GM21786 (cell line): ENCODE measurements at regions not wholly inside any gene's neighbourhood (a gene's known extent, or its start where the extent isn't known, plus 50 kb on each side); places are given as distances from the start of the nearest gene placed in this dataset.
"Not testable (repeated sequence)": the region's sequence is repeated elsewhere in the genome, so short reads cannot be mapped to it uniquely, and the experiment has no call there.

Experiments
- ATAC-seq: cut with Tn5 transposase; IDR thresholded peaks from one replicate; pipeline ENCODE4 v1.9.1; 2021; ENCODE audit not compliant: unreplicated experiment

- ATAC-seq = no peak
Measured at GRCh38 chr20:11165789-11166188, 492.0 kb upstream of the JAG1 start.

DNA sequence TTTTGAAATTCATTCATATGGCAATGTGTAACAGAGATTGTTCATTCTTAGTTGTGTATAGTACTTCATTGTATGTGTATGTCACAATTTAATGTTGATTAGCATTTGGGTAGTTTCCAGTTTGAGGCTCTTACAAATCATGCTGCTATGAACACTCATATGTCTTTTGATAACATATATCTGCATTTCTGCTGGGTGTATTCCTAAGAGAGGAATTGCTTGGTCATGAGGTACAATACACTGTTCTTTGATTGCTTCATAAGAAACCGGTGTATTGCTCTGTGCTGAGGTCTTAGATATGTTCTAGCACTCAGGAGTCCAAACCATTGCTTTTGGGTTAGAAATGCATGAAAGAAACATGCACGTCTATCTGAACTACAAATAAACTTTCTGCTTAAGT is 492.9 kb upstream of the JAG1 start:
- ATAC-seq = no peak

GRCh38 chr20:11168026-11168425 is 494.2 kb upstream of the JAG1 start:
- no peak for ATAC-seq

DNA sequence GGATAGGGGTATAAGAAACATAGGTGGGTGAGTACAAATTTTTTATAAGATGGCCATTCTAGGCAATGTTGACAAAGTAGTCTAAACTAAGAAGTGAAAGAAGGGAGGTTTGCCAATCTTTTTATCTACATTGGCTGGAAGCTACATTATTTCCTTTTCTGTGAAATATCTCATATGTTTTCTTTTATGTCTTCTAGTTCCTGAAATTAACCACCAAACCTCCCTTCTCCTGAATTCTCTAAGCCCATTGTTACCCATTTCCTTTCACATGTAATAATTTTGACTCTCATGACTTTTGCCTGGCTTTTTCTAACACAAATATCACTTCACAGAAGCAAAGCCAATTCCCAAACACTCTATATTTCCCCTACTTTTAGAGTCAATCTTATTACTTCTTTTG is 496.2 kb upstream of the JAG1 start:
- no peak for ATAC-seq

GRCh38 chr20:11170565-11170964 is 496.8 kb upstream of the JAG1 start:
- no peak for ATAC-seq

GRCh38 chr20:11172881-11173280 is 499.1 kb upstream of the JAG1 start:
- no peak for ATAC-seq

DNA sequence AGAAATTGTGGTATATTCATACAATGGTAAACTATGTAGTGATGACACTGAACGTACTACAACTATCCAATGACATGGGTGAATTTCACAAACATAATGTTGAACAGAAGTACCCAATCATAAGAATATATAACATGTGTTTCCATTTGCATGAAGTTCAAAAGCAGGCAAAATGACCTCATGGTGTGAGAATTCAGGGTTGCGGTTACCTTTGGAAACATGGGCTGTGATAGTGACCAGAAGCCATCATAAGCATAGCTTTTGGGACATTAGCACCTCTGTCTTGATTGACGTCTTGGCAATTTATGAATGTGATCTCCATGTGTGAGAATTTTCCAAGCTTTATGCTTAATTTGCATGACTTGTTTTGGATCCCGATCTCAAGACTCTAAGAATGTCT is 500.1 kb upstream of the JAG1 start:
- ATAC-seq = no peak

- no peak for ATAC-seq
Measured at GRCh38 chr20:11174861-11175260, 501.1 kb upstream of the JAG1 start.

DNA sequence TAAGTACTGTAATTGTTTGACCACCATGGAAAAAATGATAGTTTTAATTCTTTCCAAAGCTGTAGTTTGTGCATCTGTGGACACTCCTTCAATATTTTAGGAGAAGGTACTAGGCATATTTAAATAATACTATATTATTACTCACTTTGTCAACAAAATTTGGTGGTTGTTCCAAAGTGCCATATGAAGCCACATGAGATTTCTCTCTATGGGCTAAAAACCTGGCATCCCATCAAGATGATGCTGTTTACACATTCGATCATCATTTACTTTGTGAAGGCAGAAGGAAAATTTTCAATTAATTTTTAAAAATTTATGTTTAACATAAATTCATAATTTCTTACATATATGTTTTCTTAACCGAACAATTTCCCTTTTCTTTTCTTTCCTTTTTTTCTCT is 502.6 kb upstream of the JAG1 start:
- no peak for ATAC-seq

DNA sequence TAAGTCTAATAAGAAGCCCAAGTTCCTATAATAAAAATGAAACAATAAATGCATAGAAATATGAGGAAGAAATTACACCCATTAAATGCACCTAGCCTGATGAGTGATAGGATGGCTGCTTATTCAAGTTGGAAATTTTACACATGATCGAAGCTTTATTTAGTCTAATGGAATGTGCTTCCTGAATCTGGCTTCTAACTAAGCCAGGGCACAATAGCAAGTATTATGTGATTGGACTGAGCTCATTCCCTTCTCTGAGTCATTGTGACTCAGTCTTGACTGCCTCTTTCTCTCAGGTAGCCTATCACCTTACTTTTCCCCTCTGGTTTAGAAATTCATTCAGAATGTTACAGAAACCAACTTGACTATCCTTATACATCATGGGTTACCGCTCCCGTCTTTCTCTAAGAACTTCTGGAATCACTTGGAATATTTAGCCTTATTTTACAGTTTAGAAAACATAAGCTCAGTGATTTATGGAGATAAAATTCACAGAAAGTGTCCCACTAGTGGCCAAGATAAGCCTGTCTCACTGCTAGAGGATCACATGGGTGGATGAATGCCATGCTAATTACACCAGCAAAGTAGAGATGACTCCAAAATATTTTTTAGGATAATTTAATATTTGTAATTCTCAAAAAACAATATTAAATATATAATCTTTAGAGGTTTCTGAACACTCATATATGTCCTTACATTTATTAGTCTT is 505.3 kb upstream of the JAG1 start:
- no peak for ATAC-seq

DNA sequence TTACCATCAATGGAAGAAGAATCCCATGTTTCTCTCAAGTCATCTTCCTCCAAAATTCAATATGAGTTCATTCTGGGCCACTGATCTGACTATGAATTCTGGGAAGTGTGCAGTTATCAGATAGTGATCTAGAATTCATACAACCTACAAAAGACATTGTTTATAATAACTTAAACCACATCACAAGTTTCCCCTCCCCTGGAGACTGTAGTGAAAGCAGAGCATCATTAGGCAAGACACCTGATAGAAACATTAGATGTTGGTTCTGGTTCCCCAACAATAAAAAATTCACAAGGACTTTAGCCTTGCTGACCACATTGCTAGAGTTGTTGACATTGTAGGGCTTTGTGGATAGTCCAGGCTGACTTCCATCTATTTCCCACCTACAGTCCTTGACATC is 506.4 kb upstream of the JAG1 start:
- no peak for ATAC-seq

DNA sequence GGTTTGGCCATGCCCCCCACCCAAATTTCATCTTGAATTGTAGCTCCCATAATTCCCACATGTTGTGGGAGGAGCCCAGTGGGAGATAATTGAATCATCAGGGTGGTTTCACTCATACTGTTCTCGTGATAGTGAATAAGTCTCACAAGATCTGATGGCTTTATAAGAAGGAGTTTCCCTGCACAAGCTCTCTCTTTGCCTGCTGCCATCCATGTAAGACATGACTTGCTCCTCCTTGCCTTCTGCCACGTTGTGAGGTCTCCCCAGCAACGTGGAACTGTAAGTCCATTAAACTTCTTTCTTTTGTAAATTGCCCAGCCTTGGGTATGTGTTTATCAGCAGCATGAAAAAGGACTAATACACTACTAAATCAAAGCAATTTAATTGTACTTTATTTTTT is 507.3 kb upstream of the JAG1 start:
- ATAC-seq = not testable (repeated sequence)

- ATAC-seq = no peak
Measured at GRCh38 chr20:11181966-11182365, 508.2 kb upstream of the JAG1 start.

DNA sequence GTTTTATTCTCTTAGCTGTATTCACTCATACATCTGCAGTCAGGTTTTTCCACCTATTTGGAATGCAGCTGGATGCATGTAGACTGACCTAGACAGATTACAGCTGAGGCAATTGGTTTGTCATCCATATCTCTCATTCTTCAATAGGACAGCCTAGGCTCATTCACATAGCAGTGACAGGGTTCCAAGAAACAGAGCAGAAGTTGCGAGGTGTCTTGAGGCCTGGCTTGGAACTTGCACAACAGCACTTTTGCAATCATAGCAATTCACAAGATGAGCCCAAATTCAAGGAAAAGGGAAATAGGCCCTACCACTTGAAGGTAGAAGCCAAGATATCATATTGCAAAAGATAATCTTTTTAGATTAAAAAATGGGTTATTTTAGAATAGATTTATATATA is 508.9 kb upstream of the JAG1 start:
- no peak for ATAC-seq

GRCh38 chr20:11186301-11187008 is 512.7 kb upstream of the JAG1 start:
- ATAC-seq = no peak

DNA sequence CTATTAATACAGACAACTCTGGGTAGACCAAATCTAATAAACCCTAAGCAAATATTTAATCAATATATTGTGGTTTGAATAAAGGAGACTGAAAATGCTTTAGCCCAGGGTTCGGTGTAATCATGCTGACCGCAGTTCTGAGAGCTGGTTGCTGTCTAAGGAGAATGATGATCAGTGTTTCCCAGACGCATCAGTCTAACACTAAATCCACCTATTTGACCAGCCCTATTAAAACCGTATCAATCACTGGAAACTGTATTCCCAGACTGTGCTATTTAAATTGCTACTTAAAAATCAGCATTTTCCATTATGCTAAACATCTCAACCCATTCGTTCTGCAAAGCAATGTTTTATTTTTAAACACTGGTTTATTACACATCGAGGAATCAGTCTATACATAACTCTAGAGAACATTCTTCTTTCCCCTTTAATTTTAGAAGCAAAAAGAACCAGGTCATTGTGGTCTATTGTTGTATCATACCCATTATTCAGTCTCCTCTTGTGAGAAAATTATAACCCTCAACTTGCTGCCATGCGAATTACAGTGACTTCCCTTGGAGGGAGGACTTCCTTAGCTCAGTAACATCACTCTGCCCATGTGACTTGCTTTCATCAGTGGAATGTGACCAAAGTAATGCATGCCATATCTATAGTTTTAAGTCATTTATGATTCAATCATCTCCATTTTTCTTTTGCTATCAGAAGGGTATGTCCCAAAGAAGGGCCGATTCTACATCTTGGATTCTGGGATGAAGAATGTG is 515.2 kb upstream of the JAG1 start:
- ATAC-seq = no peak

GRCh38 chr20:11190741-11191140 is 516.9 kb upstream of the JAG1 start:
- ATAC-seq = no peak

DNA sequence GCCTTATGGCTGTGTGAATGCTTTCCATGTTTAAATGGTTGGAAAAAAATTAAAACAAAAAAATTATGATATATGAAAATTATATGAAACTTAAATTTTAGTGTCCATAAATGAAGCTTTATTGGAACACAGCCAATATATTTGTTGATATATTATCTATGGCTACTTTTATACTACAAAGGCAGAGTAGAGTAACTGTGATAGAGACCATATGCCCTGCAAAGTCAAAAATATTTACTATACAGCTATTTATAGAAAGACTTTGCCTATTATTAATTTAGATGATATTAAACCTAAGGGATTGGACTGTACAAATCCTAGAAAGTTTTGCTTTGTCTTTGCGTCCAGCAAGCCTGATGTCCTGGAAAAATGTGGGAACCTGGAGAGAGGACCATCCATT is 518.3 kb upstream of the JAG1 start:
- ATAC-seq = no peak

DNA sequence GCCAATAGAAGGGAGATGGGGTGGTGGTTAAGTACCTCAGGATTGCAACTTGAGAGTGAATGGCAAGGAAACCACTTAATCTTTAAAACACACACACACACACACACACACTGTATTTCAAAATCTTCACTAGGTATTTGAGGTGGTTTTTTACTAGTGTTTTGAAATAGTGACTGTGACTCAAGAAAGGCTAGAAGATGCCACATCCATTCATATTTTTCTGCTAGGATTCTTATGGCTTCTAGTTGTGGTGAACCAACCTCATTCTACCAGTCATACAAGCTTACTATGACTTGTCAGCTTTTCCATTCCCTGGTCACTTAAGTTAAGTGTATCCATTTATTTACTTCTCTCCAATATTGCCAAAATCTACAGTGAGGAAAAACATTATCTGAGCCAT is 519.4 kb upstream of the JAG1 start:
- no peak for ATAC-seq

GRCh38 chr20:11195169-11195568 is 521.4 kb upstream of the JAG1 start:
- no peak for ATAC-seq

- no peak for ATAC-seq
Measured at GRCh38 chr20:11195899-11196558, 522.2 kb upstream of the JAG1 start.

DNA sequence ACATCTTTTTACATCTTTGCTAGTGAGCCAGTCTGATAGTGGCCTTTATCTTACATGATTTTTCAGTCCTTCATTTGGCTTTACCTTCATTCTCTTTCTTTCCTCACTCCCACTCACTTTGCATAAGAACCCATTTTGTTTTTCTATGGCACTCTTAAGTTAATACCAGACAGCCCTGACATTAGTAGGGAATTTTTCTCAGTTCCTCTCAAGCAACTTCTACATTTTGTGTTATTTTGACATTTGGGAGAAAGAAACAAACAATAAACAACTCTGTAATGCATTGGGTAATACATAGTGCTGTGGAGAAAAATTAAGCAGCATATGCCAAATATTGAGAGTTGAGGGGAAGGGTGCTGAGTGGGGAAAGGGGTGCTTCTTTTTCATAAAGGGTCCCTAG is 524.1 kb upstream of the JAG1 start:
- no peak for ATAC-seq
